Prostate gland (tissue), 2 donors: ENCODE measurements at regions not wholly inside any gene's neighbourhood (a gene's known extent, or its start where the extent isn't known, plus 50 kb on each side); places are given as distances from the start of the nearest gene placed in this dataset.

Experiments
- DNase-seq: peaks from one replicate; pipeline ENCODE4 v3.0.0-alpha.2; 2019; ENCODE audit warnings: low spot score
- H3K27ac ChIP-seq, 2 donors: fragments of 200-600 bp; sonication (generic); 2 replicates each; pipeline ENCODE4 v1.5.1; 2017 to 2019
- H3K27me3 ChIP-seq: fragments of 200-600 bp; sonication (generic); replicated peaks from 2 replicates; pipeline ENCODE4 v1.5.1; 2019; ENCODE audit not compliant: insufficient read depth
- H3K36me3 ChIP-seq, 2 donors: fragments of 200-600 bp; sonication (generic); 1 replicate in 1 of 2; 2 replicates in 1 of 2; pipeline versions ENCODE4 v1.5.1 to v1.8.1; 2017 to 2019
- H3K4me1 ChIP-seq: fragments of 200-600 bp; sonication (generic); replicated peaks from 2 replicates; pipeline ENCODE4 v1.5.1; 2019
- H3K4me3 ChIP-seq, 2 donors: fragments of 200-600 bp; sonication (generic); 2 replicates each; pipeline ENCODE4 v1.5.1; 2017 to 2019
- H3K9me3 ChIP-seq: fragments of 200-600 bp; sonication (generic); 2 replicates; pipeline ENCODE4 v1.5.1; 2017
- CTCF ChIP-seq, 4 experiments: fragments of 200-600 bp in 2 of 4; fragments of 450-650 bp in 2 of 4; sonication (generic) in 2 of 4; IDR thresholded peaks; 1 replicate in 3 of 4; 2 replicates in 1 of 4; pipeline ENCODE4 v1.5.1; 2016 to 2019; ENCODE audit warnings: antibody characterized with exemption in 4 of 4, mild to moderate bottlenecking in 2 of 4, moderate library complexity in 2 of 4
- POLR2A ChIP-seq: fragments of 450-650 bp; IDR thresholded peaks from one replicate; pipeline ENCODE4 v1.6.1; 2016; ENCODE audit warnings: antibody characterized with exemption, mild to moderate bottlenecking
- POLR2AphosphoS5 ChIP-seq: sonication (generic); formaldehyde crosslinking; IDR thresholded peaks from one replicate; pipeline ENCODE4 v1.6.1; 2017; ENCODE audit warnings: antibody characterized with exemption
- WGBS: methylation state at CpG from one replicate; pipeline ENCODE4 v1.1.5; 2018; 5-methylcytosine and 5-hydroxymethylcytosine counted together
- intact Hi-C: fragments of 100-400 bp; cut with DNase I; formaldehyde crosslinking; loops from one replicate; pipeline ENCODE4 v1.14.2; 2022

GRCh38 chr5:12851761-12852160 lies 947.5 kb upstream of the CTNND2 start:
- Histone ChIP-seq H3K4me1 (no peaks in the 10 kb centered on the region), H3K9me3 (no peaks in the 10 kb centered on the region), H3K27me3 (no peaks in the 10 kb centered on the region), H3K36me3 (no peaks in the 10 kb centered on the region), H3K27ac (no peak overlapping the region), H3K4me3 (no peak overlapping the region)
- no peak for DNase-seq
- intact Hi-C loops = no loop called here
- 37% methylated on average over 5 of the region's 5 CpGs for WGBS
- TF ChIP-seq CTCF (IDR thresholded peaks at IDR 0.05) (no peak), POLR2AphosphoS5 (no peak), POLR2A (no peak)

GRCh38 chr5:12848709-12849108 lies 944.5 kb upstream of the CTNND2 start:
- no peak overlapping the region for H3K4me3 ChIP-seq
- no peaks in the 10 kb centered on the region for H3K36me3 ChIP-seq
- H3K9me3 ChIP-seq = no peaks in the 10 kb centered on the region
- no peaks in the 10 kb centered on the region for H3K4me1 ChIP-seq
- 44% methylated on average over 1 of the region's 1 CpG for WGBS
- DNase-seq = no peak
- H3K27ac ChIP-seq = no peak overlapping the region
- H3K27me3 ChIP-seq = no peaks in the 10 kb centered on the region
- intact Hi-C loops = no loop called here
- TF ChIP-seq POLR2A (no peak), POLR2AphosphoS5 (no peak), CTCF (IDR thresholded peaks at IDR 0.05) (no peak)

- 78% methylated on average over 5 of the region's 5 CpGs for WGBS
- Histone ChIP-seq H3K27me3 (no peaks in the 10 kb centered on the region), H3K4me3 (no peak overlapping the region), H3K27ac (no peak overlapping the region), H3K9me3 (no peaks in the 10 kb centered on the region), H3K4me1 (no peaks in the 10 kb centered on the region), H3K36me3 (no peaks in the 10 kb centered on the region)
- intact Hi-C loops = no loop called here
- TF ChIP-seq CTCF (IDR thresholded peaks at IDR 0.05) (no peak), POLR2AphosphoS5 (no peak), POLR2A (no peak)
- no peak for DNase-seq
These were observed 941.4 kb upstream of the CTNND2 start for GRCh38 chr5:12845549-12846159.

- DNase-seq = no peak
- 18% methylated on average over 4 of the region's 4 CpGs for WGBS
- H3K27ac ChIP-seq = no peak overlapping the region
- H3K4me3 ChIP-seq = no peak overlapping the region
- no peaks in the 10 kb centered on the region for H3K4me1 ChIP-seq
- intact Hi-C loops = no loop called here
- no peaks in the 10 kb centered on the region for H3K36me3 ChIP-seq
- no peaks in the 10 kb centered on the region for H3K27me3 ChIP-seq
- H3K9me3 ChIP-seq = no peaks in the 10 kb centered on the region
- TF ChIP-seq POLR2A (no peak), POLR2AphosphoS5 (no peak), CTCF (IDR thresholded peaks at IDR 0.05) (no peak)
These were observed 936.7 kb upstream of the CTNND2 start for GRCh38 chr5:12840972-12841371.

GRCh38 chr5:12837592-12837991 lies 933.3 kb upstream of the CTNND2 start:
- DNase-seq = no peak
- H3K27me3 ChIP-seq = no peaks in the 10 kb centered on the region
- no peak overlapping the region for H3K4me3 ChIP-seq
- TF ChIP-seq POLR2AphosphoS5 = no peak
- TF ChIP-seq POLR2A = no peak
- TF ChIP-seq CTCF (IDR thresholded peaks at IDR 0.05) = no peak
- no peak overlapping the region for H3K27ac ChIP-seq
- H3K4me1 ChIP-seq = no peaks in the 10 kb centered on the region
- intact Hi-C loops = no loop called here
- no peaks in the 10 kb centered on the region for H3K9me3 ChIP-seq
- WGBS = 48% methylated on average over 5 of the region's 5 CpGs
- no peaks in the 10 kb centered on the region for H3K36me3 ChIP-seq
